ENCODE measurements at regions not wholly inside any gene's neighbourhood (a gene's known extent, or its start where the extent isn't known, plus 50 kb on each side); places are given as distances from the start of the nearest gene placed in this dataset.

DNA sequence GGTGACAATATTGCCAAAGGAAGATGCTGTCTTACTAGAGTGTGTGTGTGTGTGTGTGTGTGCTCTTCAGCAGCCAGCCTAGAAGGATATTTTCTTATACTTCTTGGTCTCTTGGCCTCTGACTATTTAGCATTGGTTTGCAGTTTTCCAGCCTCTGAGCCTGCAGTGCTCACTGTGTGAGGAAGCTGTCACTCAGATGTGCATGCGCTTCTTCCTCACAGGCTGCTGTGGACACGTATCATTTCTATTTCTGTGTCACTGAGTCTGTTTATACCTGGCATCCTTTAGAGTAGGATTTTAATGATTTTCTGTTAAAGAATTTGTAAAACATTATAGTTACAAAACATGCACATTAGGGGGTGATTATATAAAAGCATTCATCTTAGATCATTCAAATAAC is 83.3 kb downstream of the ALDH8A1 start:
- TF ChIP-seq, protein P1, sequence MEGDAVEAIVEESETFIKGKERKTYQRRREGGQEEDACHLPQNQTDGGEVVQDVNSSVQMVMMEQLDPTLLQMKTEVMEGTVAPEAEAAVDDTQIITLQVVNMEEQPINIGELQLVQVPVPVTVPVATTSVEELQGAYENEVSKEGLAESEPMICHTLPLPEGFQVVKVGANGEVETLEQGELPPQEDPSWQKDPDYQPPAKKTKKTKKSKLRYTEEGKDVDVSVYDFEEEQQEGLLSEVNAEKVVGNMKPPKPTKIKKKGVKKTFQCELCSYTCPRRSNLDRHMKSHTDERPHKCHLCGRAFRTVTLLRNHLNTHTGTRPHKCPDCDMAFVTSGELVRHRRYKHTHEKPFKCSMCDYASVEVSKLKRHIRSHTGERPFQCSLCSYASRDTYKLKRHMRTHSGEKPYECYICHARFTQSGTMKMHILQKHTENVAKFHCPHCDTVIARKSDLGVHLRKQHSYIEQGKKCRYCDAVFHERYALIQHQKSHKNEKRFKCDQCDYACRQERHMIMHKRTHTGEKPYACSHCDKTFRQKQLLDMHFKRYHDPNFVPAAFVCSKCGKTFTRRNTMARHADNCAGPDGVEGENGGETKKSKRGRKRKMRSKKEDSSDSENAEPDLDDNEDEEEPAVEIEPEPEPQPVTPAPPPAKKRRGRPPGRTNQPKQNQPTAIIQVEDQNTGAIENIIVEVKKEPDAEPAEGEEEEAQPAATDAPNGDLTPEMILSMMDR (IDR thresholded peaks at IDR 0.05), result no peak
- no peak for ATAC-seq (ENCODE audit: low read depth)
- Mint-ChIP-seq H3K36me3 (ENCODE audit: low read depth) (no peaks in the 10 kb centered on the region), H3K4me3 (no peak overlapping the region), H3K27ac (no peak overlapping the region), H3K27me3 (no peaks in the 10 kb centered on the region), H3K9me3 (no peaks in the 10 kb centered on the region), H3K4me1 (peaks cover 11% of the 10 kb centered on the region)
- POLR2A ChIA-PET, result no interaction called here
- intact Hi-C loops (cut with micrococcal nuclease), result no loop called here
- no peak for DNase-seq
- CTCF ChIA-PET, result no interaction called here

DNA sequence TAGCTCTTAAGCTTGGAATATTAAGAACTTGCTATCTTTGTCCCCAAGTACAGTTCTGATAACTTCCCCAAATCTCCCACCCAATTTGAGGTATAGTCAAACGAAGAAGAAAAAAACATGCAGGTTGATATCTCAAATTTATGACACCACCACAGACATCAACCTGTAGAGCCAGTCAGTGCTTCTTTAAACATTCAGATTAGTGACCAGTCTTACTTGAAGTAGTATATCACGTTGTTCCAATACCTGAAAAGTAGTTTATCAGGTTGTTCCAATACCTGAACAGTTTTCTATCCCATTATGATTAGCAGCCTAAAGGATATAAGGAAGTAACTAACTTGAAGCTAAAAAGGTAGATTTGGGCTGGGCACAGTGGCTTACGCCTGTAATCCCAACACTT is 85.3 kb downstream of the ALDH8A1 start:
- no peaks in the 10 kb centered on the region for H3K27me3 Mint-ChIP-seq
- no peaks in the 10 kb centered on the region for H3K36me3 Mint-ChIP-seq (ENCODE audit: low read depth)
- intact Hi-C loops (cut with micrococcal nuclease), result no loop called here
- no peaks in the 10 kb centered on the region for H3K9me3 Mint-ChIP-seq
- H3K4me1 Mint-ChIP-seq, result no peaks in the 10 kb centered on the region
- no peak for DNase-seq
- ATAC-seq (ENCODE audit: low read depth), result no peak
- CTCF ChIA-PET, result no interaction called here
- H3K4me3 Mint-ChIP-seq, result no peak overlapping the region
- POLR2A ChIA-PET, result no interaction called here
- H3K27ac Mint-ChIP-seq, result no peak overlapping the region
- TF ChIP-seq, protein P1 (IDR thresholded peaks at IDR 0.05), result no peak

DNA sequence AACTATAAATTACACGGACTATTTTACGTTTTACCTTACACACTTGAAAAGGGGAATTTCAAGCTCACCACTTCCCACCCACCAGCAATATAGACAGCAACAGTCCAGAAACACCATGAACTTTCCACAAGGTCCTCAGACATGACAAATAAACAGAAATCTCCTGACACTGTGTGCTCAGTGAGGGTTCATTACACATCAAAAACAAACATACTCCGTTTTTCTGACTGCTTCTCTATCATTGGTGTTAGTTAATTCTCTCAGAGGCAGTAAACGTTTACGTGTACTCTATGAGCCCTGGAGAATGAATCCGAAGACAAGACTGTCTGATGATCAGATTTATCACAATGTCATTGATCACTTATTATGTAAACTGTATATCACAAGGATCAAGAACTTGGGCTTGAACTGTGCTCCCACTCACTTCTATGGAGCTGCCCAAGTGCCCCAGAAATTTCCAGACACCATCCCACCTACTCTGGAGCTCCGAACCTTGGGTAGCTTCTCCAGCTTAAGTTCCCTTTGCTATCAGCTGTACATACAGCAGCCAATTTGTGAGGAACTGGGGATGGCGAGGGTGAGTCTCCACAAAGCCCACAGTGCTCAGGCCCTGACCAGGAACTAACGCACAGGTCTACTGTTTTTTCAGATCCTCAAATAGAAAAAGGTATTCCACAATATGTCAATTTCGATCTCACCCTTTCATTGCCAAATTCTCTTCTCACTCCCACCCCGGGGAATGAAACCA is 86.0 kb downstream of the ALDH8A1 start:
- TF ChIP-seq, protein P1 (IDR thresholded peaks at IDR 0.05), result no peak
- no peak overlapping the region for H3K4me3 Mint-ChIP-seq
- H3K4me1 Mint-ChIP-seq, result no peaks in the 10 kb centered on the region
- H3K27ac Mint-ChIP-seq, result no peak overlapping the region
- no peaks in the 10 kb centered on the region for H3K9me3 Mint-ChIP-seq
- intact Hi-C loops (cut with micrococcal nuclease), result no loop called here
- POLR2A ChIA-PET, result no interaction called here
- no peaks in the 10 kb centered on the region for H3K27me3 Mint-ChIP-seq
- DNase-seq, result no peak
- ATAC-seq (ENCODE audit: low read depth), result no peak
- no peaks in the 10 kb centered on the region for H3K36me3 Mint-ChIP-seq (ENCODE audit: low read depth)
- CTCF ChIA-PET, result no interaction called here

DNA sequence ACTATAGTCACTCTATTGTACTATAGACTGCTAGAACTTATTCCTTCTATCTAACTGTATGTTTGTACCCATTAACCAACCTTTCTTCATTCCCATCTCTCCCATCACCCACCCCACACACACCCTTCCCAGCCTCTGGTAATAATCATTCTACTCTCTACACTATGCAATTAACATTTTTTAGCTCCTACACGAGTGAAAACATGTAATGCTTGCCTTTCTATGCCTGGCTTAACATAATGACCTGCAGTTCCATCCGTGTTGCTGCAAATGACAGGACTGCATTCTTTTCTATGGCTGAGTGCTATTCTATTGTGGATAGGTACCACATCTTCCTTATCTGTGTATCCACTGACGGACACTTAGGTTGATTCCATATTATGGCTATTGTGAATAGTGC is 95.5 kb downstream of the ALDH8A1 start:
- POLR2A ChIA-PET, result no interaction called here
- Mint-ChIP-seq H3K27ac (no peak overlapping the region), H3K36me3 (ENCODE audit: low read depth) (no peaks in the 10 kb centered on the region), H3K4me3 (no peak overlapping the region), H3K9me3 (no peaks in the 10 kb centered on the region), H3K27me3 (peaks cover 12% of the 10 kb centered on the region), H3K4me1 (no peaks in the 10 kb centered on the region)
- no peak for ATAC-seq (ENCODE audit: low read depth)
- TF ChIP-seq, protein P1 (IDR thresholded peaks at IDR 0.05), result no peak
- DNase-seq, result no peak
- CTCF ChIA-PET, result no interaction called here
- intact Hi-C loops (cut with micrococcal nuclease), result no loop called here

DNA sequence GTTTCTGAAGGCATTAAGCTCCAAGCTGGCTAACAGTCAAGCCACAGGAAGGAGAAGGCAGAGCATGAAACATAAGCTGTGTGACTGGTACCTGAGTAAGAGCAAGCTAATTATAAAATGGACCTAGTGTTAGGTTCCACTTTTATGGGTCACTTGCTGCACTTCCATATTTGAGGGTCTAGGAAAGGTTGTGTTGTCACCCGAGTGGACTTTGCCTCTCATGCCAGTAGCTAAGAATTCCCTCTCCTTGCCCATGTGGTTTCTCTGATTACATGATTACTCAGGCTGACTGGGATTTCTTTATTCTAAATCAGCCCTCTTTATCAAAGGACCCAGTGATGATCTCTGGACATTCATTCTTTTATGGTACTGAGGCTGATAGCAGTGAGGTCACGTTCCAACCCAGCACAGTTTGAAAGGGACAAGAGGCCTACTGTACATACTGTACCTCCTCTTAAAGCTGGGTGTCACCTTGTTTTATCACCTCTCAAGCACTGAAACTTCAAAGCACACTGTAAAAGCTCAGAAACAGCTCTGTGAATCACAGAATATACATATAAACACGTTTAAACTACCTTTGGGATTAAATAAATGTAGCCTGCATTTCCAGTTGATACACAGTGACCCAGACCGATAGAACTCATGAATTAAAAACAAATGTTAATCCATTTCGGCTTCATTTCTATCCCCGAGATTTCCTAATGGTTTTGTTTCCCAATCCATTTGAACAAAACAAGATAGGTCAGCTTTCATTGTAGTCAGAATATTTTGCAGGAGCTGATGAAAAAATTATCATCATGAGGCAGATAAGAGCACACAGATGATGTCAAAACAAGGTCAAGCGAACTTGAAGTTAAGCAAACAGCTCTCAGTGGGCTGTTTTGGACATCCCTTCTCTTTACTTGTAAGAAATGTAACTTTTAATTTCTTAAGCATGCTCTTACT is 96.5 kb downstream of the ALDH8A1 start:
- Mint-ChIP-seq H3K27ac (no peak overlapping the region), H3K9me3 (no peaks in the 10 kb centered on the region), H3K4me1 (no peaks in the 10 kb centered on the region), H3K27me3 (peaks cover 12% of the 10 kb centered on the region), H3K4me3 (no peak overlapping the region), H3K36me3 (ENCODE audit: low read depth) (no peaks in the 10 kb centered on the region)
- DNase-seq, result no peak
- ChIA-PET CTCF (interaction anchor here (1.1 kb wide), 1 partner anchor 30 kb away, joined by 3 read pairs; no protein-coding TSS in a partner anchor), POLR2A (no interaction called here)
- TF ChIP-seq, protein P1 (IDR thresholded peaks at IDR 0.05), result no peak
- intact Hi-C loops (cut with micrococcal nuclease), result no loop called here
- no peak for ATAC-seq (ENCODE audit: low read depth)
